HL-60 (cell line): ENCODE measurements at regions not wholly inside any gene's neighbourhood (a gene's known extent, or its start where the extent isn't known, plus 50 kb on each side); places are given as distances from the start of the nearest gene placed in this dataset.

Experiments used
- POLR2AphosphoS5 ChIP-seq: IDR thresholded peaks from 2 replicates; pipeline ENCODE4 v1.6.1; 2012; ENCODE audit warnings: low read depth
- SPI1 ChIP-seq: IDR thresholded peaks from 2 replicates; pipeline ENCODE4 v1.6.1; 2012; ENCODE audit warnings: low read depth, mild to moderate bottlenecking, borderline replicate concordance

DNA sequence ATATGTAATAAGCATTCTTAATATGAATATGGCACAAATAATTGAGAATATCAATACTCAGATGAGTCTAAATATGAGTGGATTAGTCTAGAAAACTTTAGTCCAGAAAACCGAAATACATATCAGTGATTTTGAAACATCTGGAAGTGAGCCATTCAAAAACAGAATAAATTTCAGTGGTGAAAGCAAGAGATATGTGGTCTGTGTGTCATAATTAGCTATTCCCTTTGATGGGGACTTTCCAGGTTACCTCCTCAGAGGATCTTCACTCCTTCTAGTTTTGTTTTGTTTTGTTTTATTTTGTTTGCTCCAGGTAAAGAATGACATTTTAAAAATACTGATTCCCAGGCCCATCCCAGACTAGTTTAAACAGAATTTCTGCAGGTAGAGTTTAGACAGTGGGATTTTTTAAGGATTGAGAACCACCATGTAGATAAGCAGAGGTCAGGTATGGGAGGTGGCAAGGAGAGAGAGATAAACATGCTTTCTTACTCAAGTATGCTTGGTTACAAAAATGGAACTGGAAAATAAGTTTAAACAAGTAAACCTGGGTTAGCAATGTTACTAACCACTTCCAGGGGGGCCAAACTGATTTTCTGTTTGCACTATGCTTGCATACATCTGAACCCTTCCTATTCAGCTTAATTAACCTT, 70.7 kb downstream of the NABP1 start:
- TF ChIP-seq SPI1 (no peak), POLR2AphosphoS5 (no peak)
